Activated naive CD4-positive, alpha-beta T cell treated with anti-CD3 and anti-CD28 coated beads, Interleukin-2, amount 50 U/mL, for 72 hours (primary cell): ENCODE measurements at regions not wholly inside any gene's neighbourhood (a gene's known extent, or its start where the extent isn't known, plus 50 kb on each side); places are given as distances from the start of the nearest gene placed in this dataset.
"Not testable (repeated sequence)": the region's sequence is repeated elsewhere in the genome, so short reads cannot be mapped to it uniquely, and the experiment has no call there.

ENCODE experiments used
- ATAC-seq, 2 donors: fragments of 150-1000 bp; cut with Tn5 transposase; 2 replicates each; pipeline ENCODE4 v1.10.0; 2021; ENCODE audit warnings: mild to moderate bottlenecking in 2 of 2, moderate library complexity in 2 of 2
- DNase-seq, 2 donors: peaks; one replicate each; pipeline ENCODE4 v3.0.0; 2021 to 2022; ENCODE audit warnings: low spot score in 2 of 2
- H3K27ac Mint-ChIP-seq, 2 donors: one replicate each; pipeline ENCODE4 v1.8.0; 2022; ENCODE audit warnings: mild to moderate bottlenecking in 2 of 2, mixed read lengths in 2 of 2
- H3K36me3 Mint-ChIP-seq, 2 donors: one replicate each; pipeline ENCODE4 v1.8.0; 2022; ENCODE audit warnings: mixed read lengths in 2 of 2
- H3K9me3 Mint-ChIP-seq, 2 donors: one replicate each; pipeline ENCODE4 v1.8.0; 2022; ENCODE audit warnings: mixed read lengths in 2 of 2

DNA sequence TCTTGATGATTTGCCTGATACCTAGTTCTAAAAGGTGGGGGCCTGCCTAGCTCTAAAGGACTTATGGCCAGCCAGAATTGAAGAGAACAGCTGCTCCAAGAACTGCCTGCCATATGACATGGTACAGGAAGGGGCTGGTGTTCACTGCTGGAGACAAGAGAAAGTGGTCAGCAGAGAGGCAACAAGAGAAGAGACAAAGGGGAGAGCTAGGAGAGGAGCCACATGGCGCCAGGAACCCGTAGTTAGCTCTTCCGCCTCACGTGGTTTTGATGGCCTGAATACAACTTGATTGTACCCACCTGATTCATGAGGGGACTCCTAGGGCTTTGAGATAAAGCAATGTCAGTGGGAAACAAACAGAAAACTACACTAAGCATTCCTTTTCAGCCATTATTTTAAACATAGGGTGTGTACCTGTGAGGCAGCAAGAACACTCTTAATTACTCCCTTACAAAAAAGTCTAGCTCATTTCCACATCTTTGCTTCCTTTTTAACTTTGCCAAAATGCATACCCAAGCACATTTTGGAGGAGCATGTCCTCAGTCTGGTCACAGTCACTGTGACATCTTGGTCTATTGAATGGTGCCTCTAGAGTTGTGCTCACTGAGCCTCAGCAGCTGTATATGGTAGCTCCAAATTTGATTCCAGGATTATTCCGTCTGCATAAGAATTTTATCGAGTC lies 71.6 kb downstream of the CCDC71L start:
- Mint-ChIP-seq H3K36me3 (peaks cover 0 to 6% of the 10 kb centered on the region in 2 donors), H3K27ac (no peak overlapping the region), H3K9me3 (peaks cover under 1 to 5% of the 10 kb centered on the region in 2 donors)
- ATAC-seq (no peak), DNase-seq (no peak)

GRCh38 chr7:106588422-106589197 lies 72.3 kb downstream of the CCDC71L start:
- no peak for DNase-seq
- H3K27ac Mint-ChIP-seq, result no peak overlapping the region
- peaks cover 3 to 9% of the 10 kb centered on the region in 2 donors for H3K36me3 Mint-ChIP-seq
- no peak for ATAC-seq
- H3K9me3 Mint-ChIP-seq, result peaks cover 7 to 8% of the 10 kb centered on the region in 2 donors

- DNase-seq (no peak), ATAC-seq (no peak)
- Mint-ChIP-seq H3K27ac (no peak overlapping the region), H3K36me3 (peaks cover 5 to 6% of the 10 kb centered on the region in 2 donors), H3K9me3 (peaks cover 8 to 13% of the 10 kb centered on the region in 2 donors)
Measured at GRCh38 chr7:106584914-106585759, 75.8 kb downstream of the CCDC71L start.

DNA sequence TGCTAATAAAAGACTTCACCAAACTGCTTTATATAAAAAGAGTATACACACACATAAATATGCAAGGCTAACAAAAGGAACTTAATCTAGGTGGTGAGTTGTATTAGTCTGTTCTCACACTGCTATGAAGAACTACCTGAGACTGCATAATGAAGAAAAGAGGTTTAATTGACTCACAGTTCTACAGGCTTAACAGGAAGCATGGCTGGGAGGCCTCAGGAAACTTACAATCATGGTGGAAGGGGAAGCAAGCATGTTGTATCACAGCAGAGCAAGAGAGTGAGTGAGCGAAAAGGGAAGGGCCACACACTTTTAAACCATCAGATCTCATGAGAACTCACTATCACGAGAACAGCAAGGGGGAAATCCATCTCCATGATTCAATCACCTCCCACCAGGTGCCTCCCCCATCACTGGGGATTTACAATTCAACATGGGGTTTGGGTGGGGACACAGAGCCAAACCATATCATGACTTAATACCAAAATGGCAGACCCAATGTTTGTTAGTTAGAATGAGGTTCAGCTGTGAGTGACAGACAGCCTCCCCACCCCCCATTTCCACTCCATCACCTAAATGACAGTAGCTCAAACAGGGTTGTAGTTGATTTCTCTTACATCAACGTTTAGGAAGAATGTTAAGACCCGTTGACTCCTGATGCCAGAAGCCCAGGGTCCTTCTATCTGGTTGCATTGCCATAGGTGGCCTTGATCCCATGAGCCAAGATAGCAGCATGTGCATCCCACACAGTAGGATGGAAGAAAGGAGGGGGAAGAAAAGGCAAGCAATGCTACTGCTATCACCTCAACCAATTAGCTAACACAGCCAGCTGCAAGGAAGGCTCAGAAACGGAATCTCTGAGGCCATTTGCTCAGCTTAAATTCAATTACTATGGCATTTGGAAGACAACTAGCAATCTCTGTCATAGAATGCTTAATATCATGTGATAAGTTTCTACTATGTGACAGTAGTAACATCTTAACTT lies 77.0 kb downstream of the CCDC71L start:
- ATAC-seq, result peak in 1 of 2 donors; percentile 33
- no peak for DNase-seq
- H3K27ac Mint-ChIP-seq, result no peak overlapping the region
- H3K9me3 Mint-ChIP-seq, result peaks cover 8% of the 10 kb centered on the region in 2 donors
- H3K36me3 Mint-ChIP-seq, result peaks cover 5 to 6% of the 10 kb centered on the region in 2 donors

DNA sequence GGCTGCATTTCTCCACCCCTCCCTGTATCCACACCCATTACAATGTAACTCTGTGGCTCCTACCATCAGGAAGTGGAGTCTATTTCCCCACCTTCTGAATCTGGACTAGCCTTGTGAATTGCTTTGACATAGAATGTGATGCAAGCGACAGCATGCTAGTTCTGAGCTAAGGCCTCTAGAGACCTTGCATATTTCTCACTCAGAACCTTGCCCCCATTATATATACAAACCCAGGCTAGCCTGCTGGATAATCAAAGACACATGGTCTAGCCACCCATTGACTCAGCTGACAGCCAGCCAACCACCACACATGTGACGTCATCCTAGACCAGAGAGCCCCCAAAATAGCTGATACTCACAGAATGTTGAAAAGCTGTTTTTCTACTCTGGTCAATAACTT lies 77.9 kb downstream of the CCDC71L start:
- no peak overlapping the region for H3K27ac Mint-ChIP-seq
- no peak for ATAC-seq
- peaks cover 8% of the 10 kb centered on the region in 2 donors for H3K9me3 Mint-ChIP-seq
- H3K36me3 Mint-ChIP-seq, result peaks cover 5 to 6% of the 10 kb centered on the region in 2 donors
- DNase-seq, result no peak

DNA sequence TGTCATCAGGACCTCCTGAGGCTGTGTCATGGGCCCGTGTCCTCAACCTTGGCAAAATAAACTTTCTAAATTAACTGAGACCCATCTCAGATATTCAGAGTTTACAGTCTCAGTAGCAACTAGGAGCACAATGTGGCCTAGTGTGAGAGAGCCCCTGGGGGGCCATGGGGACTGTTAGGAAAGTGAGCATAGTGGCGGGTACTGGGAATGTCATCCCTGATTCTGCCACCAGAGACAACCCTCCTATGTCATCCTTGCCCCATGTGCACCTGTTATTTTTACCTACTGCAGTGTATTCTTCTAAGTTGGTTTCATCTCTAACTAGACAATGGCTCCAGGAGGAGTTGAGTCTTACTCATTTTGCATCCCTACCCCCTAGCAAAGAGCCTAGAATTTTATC lies 78.6 kb downstream of the CCDC71L start:
- Mint-ChIP-seq H3K36me3 (peaks cover 5 to 6% of the 10 kb centered on the region in 2 donors), H3K9me3 (peaks cover 8% of the 10 kb centered on the region in 2 donors), H3K27ac (no peak overlapping the region)
- DNase-seq (no peak), ATAC-seq (no peak)

GRCh38 chr7:106579086-106579485 lies 81.9 kb downstream of the CCDC71L start:
- H3K36me3 Mint-ChIP-seq, H3K9me3 Mint-ChIP-seq, ATAC-seq, DNase-seq, H3K27ac Mint-ChIP-seq: not testable (repeated sequence)

GRCh38 chr7:106575138-106575823 lies 85.7 kb downstream of the CCDC71L start:
- ATAC-seq (no peak), DNase-seq (no peak)
- no peak overlapping the region for H3K27ac Mint-ChIP-seq
- no peaks in the 10 kb centered on the region for H3K36me3 Mint-ChIP-seq
- no peaks in the 10 kb centered on the region for H3K9me3 Mint-ChIP-seq

GRCh38 chr7:106573738-106574137 lies 87.2 kb downstream of the CCDC71L start:
- DNase-seq, result no peak
- Mint-ChIP-seq H3K27ac (no peak overlapping the region), H3K9me3 (no peaks in the 10 kb centered on the region), H3K36me3 (no peaks in the 10 kb centered on the region)
- no peak for ATAC-seq

- Mint-ChIP-seq H3K27ac (no peak overlapping the region), H3K9me3 (peaks cover 0 to under 1% of the 10 kb centered on the region in 2 donors), H3K36me3 (no peaks in the 10 kb centered on the region)
- no peak for DNase-seq
- no peak for ATAC-seq
Measured at GRCh38 chr7:106573125-106573663, 87.8 kb downstream of the CCDC71L start.

DNA sequence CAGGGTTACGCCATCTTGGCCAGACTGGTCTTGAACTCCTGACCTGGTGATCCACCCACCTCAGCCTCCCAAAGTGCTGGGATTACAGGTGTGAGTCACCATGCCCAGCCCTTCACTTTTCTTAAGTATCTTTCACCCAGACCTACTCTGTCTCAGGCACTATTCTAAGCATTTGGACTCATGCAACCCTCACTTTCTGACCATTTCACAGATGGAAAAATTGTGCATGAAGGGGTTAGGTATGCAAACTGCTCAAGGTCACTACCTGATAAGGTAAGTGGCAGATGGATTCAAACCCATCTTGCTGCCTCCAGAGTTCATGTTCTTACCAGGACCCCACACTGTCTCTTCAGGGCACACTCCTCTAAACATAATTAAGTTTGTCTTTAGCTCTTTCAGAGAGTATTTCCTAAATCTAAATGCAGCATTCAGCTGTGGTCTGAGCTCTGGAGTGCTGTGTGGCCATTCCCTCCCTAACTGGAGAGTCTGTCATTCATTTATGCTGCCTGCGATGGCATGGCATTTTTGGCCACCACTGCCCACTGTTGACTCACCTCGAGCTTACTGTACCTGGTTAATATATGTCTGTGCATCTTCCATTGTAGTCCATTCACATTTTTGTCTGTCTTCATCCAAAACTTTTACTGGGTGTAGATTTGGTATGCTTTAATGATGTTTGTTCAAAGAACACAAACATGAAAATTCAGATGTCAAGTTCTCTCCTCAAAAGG lies 88.4 kb downstream of the CCDC71L start:
- no peak for DNase-seq
- peaks cover 0 to 7% of the 10 kb centered on the region in 2 donors for H3K9me3 Mint-ChIP-seq
- no peak for ATAC-seq
- H3K36me3 Mint-ChIP-seq, result no peaks in the 10 kb centered on the region
- H3K27ac Mint-ChIP-seq, result no peak overlapping the region

GRCh38 chr7:106571563-106571962 lies 89.4 kb downstream of the CCDC71L start:
- H3K36me3 Mint-ChIP-seq, result no peaks in the 10 kb centered on the region
- peaks cover 0 to 12% of the 10 kb centered on the region in 2 donors for H3K9me3 Mint-ChIP-seq
- DNase-seq, result no peak
- no peak for ATAC-seq
- H3K27ac Mint-ChIP-seq, result no peak overlapping the region

- ATAC-seq, result no peak
- Mint-ChIP-seq H3K27ac (no peak overlapping the region), H3K9me3 (peaks cover 0 to 15% of the 10 kb centered on the region in 2 donors), H3K36me3 (no peaks in the 10 kb centered on the region)
- no peak for DNase-seq
Measured at GRCh38 chr7:106570948-106571418, 90.0 kb downstream of the CCDC71L start.

- Mint-ChIP-seq H3K27ac (no peak overlapping the region), H3K36me3 (no peaks in the 10 kb centered on the region), H3K9me3 (peaks cover 0 to 15% of the 10 kb centered on the region in 2 donors)
- ATAC-seq (no peak), DNase-seq (no peak)
Measured at GRCh38 chr7:106570146-106570545, 90.8 kb downstream of the CCDC71L start.
